ENCODE measurements at regions not wholly inside any gene's neighbourhood (a gene's known extent, or its start where the extent isn't known, plus 50 kb on each side); places are given as distances from the start of the nearest gene placed in this dataset.

- Histone ChIP-seq H3K79me2 (ENCODE audit: insufficient read depth, low read length) (no peaks in the 10 kb centered on the region), H3K27me3 (ENCODE audit: control insufficient read depth in 1 of 2, insufficient read depth in 2 of 2, low read length in 2 of 2) (no peaks in the 10 kb centered on the region), H3K36me3 (replicated peaks in 1 of 2; ENCODE audit: control insufficient read depth in 1 of 2, insufficient read depth in 2 of 2, low read length in 2 of 2) (no peaks in the 10 kb centered on the region), H3K4me2 (ENCODE audit: low read depth, low read length) (no peak overlapping the region), H4K20me1 (ENCODE audit: insufficient read depth, low read length) (no peaks in the 10 kb centered on the region), H3K4me1 (ENCODE audit: insufficient read depth, low read length) (no peaks in the 10 kb centered on the region), H3K9ac (ENCODE audit: insufficient read depth, low read depth, low read length) (no peak overlapping the region), H3K9me3 (ENCODE audit: low read length) (no peaks in the 10 kb centered on the region), H3K4me3 (replicated peaks in 1 of 3; ENCODE audit: insufficient read depth in 1 of 3, low read depth in 2 of 3, low read length in 3 of 3) (no peak overlapping the region), H3K27ac (ENCODE audit: extremely low read length, insufficient read depth, low read length) (no peak overlapping the region), H2AFZ (ENCODE audit: low read length) (no peak overlapping the region)
- no TSS peak for BruUV-seq (replicated peaks)
- ChIA-PET POLR2A (no interaction called here), CTCF (ENCODE audit: low intra/inter-chr PET ratio, low total read pairs) (no interaction called here)
- intact Hi-C loops (cut with micrococcal nuclease; ENCODE audit: unreplicated experiment): no loop called here
- in situ Hi-C loops (cut with HindIII; ENCODE audit: extremely low pct_ligation_motif_present, low pct_unique_long_range_greater_than_20kb): no loop called here
- ATAC-seq: no peak
- TF ChIP-seq FOXC1 (CRISPR knock-in tag; IDR thresholded peaks at IDR 0.05; ENCODE audit: borderline replicate concordance): no peak
- TF ChIP-seq ZNF550 (CRISPR knock-in tag; IDR thresholded peaks at IDR 0.05; ENCODE audit: borderline replicate concordance): no peak
- no peak for TF ChIP-seq ZNF572 (CRISPR knock-in tag; IDR thresholded peaks at IDR 0.05)
- TF ChIP-seq REST (IDR thresholded peaks at IDR 0.05; ENCODE audit: borderline replicate concordance in 1 of 2, low read depth in 1 of 2, low read length in 2 of 2): no peak
- TF ChIP-seq ZNF496 (CRISPR knock-in tag; IDR thresholded peaks at IDR 0.05; ENCODE audit: insufficient replicate concordance): no peak
- no peak for TF ChIP-seq ZNF564 (CRISPR knock-in tag; IDR thresholded peaks at IDR 0.05)
- TF ChIP-seq IRF2 (CRISPR knock-in tag; IDR thresholded peaks at IDR 0.05): no peak
- no peak for TF ChIP-seq GABPA (IDR thresholded peaks at IDR 0.05; ENCODE audit: low read depth, low read length)
- TF ChIP-seq GABPA (CRISPR knock-in tag; IDR thresholded peaks at IDR 0.05; ENCODE audit: low read depth): no peak
- TF ChIP-seq MTA3 (CRISPR knock-in tag; IDR thresholded peaks at IDR 0.05): no peak
- FAIRE-seq: no peak
- DNase-seq (ENCODE audit: low spot score): no peak
Observed at GRCh38 chr13:37168926-37169325, 63.5 kb upstream of the CSNK1A1L start.

All from HepG2 (cell line).